ENCODE measurements at regions not wholly inside any gene's neighbourhood (a gene's known extent, or its start where the extent isn't known, plus 50 kb on each side); places are given as distances from the start of the nearest gene placed in this dataset.

DNA sequence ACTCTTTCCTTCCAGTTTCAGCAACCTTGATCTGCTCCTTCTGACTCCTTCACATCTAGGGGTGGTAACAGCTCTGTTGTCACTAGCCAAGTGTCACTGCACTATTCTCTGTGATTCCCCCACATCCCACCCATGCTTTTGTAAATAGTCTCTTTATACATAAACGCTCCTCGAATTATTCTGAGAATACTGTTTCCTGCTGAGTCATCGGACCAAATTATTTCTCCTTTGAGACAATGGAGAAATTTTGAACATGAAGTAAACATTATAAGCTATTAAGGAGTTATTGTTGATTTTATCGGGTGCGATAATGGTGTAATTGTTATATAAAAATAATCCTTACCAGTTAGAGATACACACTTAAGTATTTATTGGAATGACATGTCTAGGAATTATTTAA lies 245.1 kb upstream of the RPS6KA3 start:
- no peak for FAIRE-seq
- POLR2A ChIA-PET = no interaction called here
- no peaks in the 10 kb centered on the region for H4K20me1 ChIP-seq (replicated peaks; ENCODE audit: control insufficient read depth, insufficient read depth, low read length)
- no peak overlapping the region for H3K4me3 ChIP-seq
- no TSS peak for BruUV-seq (replicated peaks)
- TF ChIP-seq, protein P1, sequence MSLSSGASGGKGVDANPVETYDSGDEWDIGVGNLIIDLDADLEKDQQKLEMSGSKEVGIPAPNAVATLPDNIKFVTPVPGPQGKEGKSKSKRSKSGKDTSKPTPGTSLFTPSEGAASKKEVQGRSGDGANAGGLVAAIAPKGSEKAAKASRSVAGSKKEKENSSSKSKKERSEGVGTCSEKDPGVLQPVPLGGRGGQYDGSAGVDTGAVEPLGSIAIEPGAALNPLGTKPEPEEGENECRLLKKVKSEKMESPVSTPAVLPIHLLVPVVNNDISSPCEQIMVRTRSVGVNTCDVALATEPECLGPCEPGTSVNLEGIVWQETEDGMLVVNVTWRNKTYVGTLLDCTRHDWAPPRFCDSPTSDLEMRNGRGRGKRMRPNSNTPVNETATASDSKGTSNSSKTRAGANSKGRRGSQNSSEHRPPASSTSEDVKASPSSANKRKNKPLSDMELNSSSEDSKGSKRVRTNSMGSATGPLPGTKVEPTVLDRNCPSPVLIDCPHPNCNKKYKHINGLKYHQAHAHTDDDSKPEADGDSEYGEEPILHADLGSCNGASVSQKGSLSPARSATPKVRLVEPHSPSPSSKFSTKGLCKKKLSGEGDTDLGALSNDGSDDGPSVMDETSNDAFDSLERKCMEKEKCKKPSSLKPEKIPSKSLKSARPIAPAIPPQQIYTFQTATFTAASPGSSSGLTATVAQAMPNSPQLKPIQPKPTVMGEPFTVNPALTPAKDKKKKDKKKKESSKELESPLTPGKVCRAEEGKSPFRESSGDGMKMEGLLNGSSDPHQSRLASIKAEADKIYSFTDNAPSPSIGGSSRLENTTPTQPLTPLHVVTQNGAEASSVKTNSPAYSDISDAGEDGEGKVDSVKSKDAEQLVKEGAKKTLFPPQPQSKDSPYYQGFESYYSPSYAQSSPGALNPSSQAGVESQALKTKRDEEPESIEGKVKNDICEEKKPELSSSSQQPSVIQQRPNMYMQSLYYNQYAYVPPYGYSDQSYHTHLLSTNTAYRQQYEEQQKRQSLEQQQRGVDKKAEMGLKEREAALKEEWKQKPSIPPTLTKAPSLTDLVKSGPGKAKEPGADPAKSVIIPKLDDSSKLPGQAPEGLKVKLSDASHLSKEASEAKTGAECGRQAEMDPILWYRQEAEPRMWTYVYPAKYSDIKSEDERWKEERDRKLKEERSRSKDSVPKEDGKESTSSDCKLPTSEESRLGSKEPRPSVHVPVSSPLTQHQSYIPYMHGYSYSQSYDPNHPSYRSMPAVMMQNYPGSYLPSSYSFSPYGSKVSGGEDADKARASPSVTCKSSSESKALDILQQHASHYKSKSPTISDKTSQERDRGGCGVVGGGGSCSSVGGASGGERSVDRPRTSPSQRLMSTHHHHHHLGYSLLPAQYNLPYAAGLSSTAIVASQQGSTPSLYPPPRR (CRISPR knock-in tag; IDR thresholded peaks at IDR 0.05; ENCODE audit: borderline replicate concordance) = no peak
- TF ChIP-seq, protein P2, sequence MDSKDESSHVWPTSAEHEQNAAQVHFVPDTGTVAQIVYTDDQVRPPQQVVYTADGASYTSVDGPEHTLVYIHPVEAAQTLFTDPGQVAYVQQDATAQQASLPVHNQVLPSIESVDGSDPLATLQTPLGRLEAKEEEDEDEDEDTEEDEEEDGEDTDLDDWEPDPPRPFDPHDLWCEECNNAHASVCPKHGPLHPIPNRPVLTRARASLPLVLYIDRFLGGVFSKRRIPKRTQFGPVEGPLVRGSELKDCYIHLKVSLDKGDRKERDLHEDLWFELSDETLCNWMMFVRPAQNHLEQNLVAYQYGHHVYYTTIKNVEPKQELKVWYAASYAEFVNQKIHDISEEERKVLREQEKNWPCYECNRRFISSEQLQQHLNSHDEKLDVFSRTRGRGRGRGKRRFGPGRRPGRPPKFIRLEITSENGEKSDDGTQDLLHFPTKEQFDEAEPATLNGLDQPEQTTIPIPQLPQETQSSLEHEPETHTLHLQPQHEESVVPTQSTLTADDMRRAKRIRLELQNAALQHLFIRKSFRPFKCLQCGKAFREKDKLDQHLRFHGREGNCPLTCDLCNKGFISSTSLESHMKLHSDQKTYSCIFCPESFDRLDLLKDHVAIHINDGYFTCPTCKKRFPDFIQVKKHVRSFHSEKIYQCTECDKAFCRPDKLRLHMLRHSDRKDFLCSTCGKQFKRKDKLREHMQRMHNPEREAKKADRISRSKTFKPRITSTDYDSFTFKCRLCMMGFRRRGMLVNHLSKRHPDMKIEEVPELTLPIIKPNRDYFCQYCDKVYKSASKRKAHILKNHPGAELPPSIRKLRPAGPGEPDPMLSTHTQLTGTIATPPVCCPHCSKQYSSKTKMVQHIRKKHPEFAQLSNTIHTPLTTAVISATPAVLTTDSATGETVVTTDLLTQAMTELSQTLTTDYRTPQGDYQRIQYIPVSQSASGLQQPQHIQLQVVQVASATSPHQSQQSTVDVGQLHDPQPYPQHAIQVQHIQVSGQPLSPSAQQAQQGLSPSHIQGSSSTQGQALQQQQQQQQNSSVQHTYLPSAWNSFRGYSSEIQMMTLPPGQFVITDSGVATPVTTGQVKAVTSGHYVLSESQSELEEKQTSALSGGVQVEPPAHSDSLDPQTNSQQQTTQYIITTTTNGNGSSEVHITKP (IDR thresholded peaks at IDR 0.05; ENCODE audit: partially characterized antibody) = no peak
- TF ChIP-seq POLR2H (tag; IDR thresholded peaks at IDR 0.05; ENCODE audit: low read depth) = no peak
- TF ChIP-seq STAT5B (CRISPR knock-in tag; IDR thresholded peaks at IDR 0.05) = no peak
- TF ChIP-seq MAFG (tag; conservative IDR thresholded peaks at IDR 0.05) = 0 out of 2 replicates have a peak, but pooled peaks have one; percentile 11
- no peak overlapping the region for H3K27ac ChIP-seq (ENCODE audit: extremely low read depth, low read depth, low read length)
- H3K27me3 ChIP-seq (ENCODE audit: control insufficient read depth in 2 of 2, insufficient read depth in 2 of 2, low read length in 2 of 2) = no peaks in the 10 kb centered on the region
- no peak overlapping the region for H2AFZ ChIP-seq (ENCODE audit: low read depth, low read length)
- DNase-seq (ENCODE audit: extremely low read depth in 1 of 4, low spot score in 3 of 4) = no peak
- no peak overlapping the region for H3K4me2 ChIP-seq (ENCODE audit: insufficient read depth, low read length)
- no peak for ATAC-seq
- intact Hi-C loops (cut with micrococcal nuclease) = no loop called here
- CTCF ChIA-PET (ENCODE audit: low intra/inter-chr PET ratio) = no interaction called here
- H3K79me2 ChIP-seq (ENCODE audit: control insufficient read depth, insufficient read depth, low read length) = no peaks in the 10 kb centered on the region
- H3K9me1 ChIP-seq (ENCODE audit: control insufficient read depth, insufficient read depth, low read length) = no peaks in the 10 kb centered on the region
- 0% methylated on average over 5 of the region's 5 CpGs for WGBS (ENCODE audit: insufficient coverage, low coverage, missing lambda C conversion rate)
- H3K9ac ChIP-seq (ENCODE audit: insufficient read depth in 1 of 2, low read depth in 2 of 2, low read length in 2 of 2) = no peak overlapping the region
- H3K36me3 ChIP-seq (ENCODE audit: control insufficient read depth, insufficient read depth, low read length) = no peaks in the 10 kb centered on the region
- in situ Hi-C loops (cut with MboI) = no loop called here
- no peaks in the 10 kb centered on the region for H3K9me3 ChIP-seq (replicated peaks; ENCODE audit: control insufficient read depth, insufficient read depth, low read depth, low read length)
- H3K4me1 ChIP-seq (replicated peaks in 1 of 2; ENCODE audit: control insufficient read depth in 2 of 2, insufficient read depth in 2 of 2, low read length in 2 of 2) = no peaks in the 10 kb centered on the region

Data from K562 (cell line).